OCI-LY7 (cell line): ENCODE measurements at regions not wholly inside any gene's neighbourhood (a gene's known extent, or its start where the extent isn't known, plus 50 kb on each side); places are given as distances from the start of the nearest gene placed in this dataset.

Experiments
- BruUV-seq: library from RNA; stranded (reverse); fragments of 400-500 nt; replicated peaks from 2 replicates; lab custom pipeline; 2021; lab: Mats Ljungman, UMichigan
- CTCF ChIA-PET: fragments of 300-600 bp; sonication (Branson Sonifier 250); formaldehyde crosslinking; loops from one replicate; lab custom pipeline; 2022; ENCODE audit warnings: antibody characterized with exemption; ENCODE audit not compliant: unreplicated experiment; lab: Charles Lee
- POLR2A ChIA-PET: fragments of 300-600 bp; sonication (Branson Sonifier 250); formaldehyde crosslinking; loops from one replicate; lab custom pipeline; 2022; ENCODE audit warnings: antibody characterized with exemption; lab: Charles Lee
- DNase-seq: peaks from one replicate; pipeline ENCODE4 v3.0.0-alpha.2; 2015; ENCODE audit warnings: low spot score
- H2AFZ ChIP-seq: fragments of 200-600 bp; sonication (generic), shearing (Covaris generic); 2 replicates; pipeline ENCODE4 v1.6.1; 2014; ENCODE audit warnings: mild to moderate bottlenecking, antibody characterized with exemption, low read length, moderate library complexity
- H3K27ac ChIP-seq: fragments of 200-600 bp; sonication (generic); 2 replicates; pipeline ENCODE4 v1.5.1; 2014; ENCODE audit warnings: mixed run types, low read depth, mild to moderate bottlenecking, moderate library complexity, low read length, inconsistent platforms; ENCODE audit not compliant: poor library complexity, severe bottlenecking
- H3K36me3 ChIP-seq: fragments of 200-600 bp; sonication (generic); 2 replicates; pipeline ENCODE4 v1.6.1; 2014; ENCODE audit warnings: mild to moderate bottlenecking, antibody characterized with exemption, low read length, moderate library complexity, mixed read lengths; ENCODE audit not compliant: insufficient read depth
- H3K4me1 ChIP-seq: fragments of 200-600 bp; sonication (generic); 2 replicates; pipeline ENCODE4 v1.5.1; 2014; ENCODE audit warnings: mild to moderate bottlenecking, low read length; ENCODE audit not compliant: insufficient read depth, poor library complexity, severe bottlenecking
- H3K4me2 ChIP-seq: fragments of 200-600 bp; sonication (generic); 2 replicates; pipeline ENCODE4 v1.6.1; 2014; ENCODE audit warnings: mild to moderate bottlenecking, low read length
- H3K4me3 ChIP-seq: fragments of 200-600 bp; sonication (generic); 2 replicates; pipeline ENCODE4 v1.5.1; 2014; ENCODE audit warnings: mild to moderate bottlenecking, low read depth, low read length; ENCODE audit not compliant: poor library complexity, severe bottlenecking
- H3K79me2 ChIP-seq: fragments of 200-600 bp; sonication (generic); 2 replicates; pipeline ENCODE4 v1.6.1; 2016; ENCODE audit warnings: low read depth, mild to moderate bottlenecking, low read length, moderate library complexity, mixed read lengths; ENCODE audit not compliant: insufficient read depth
- H3K9me2 ChIP-seq: fragments of 200-600 bp; sonication (generic); 2 replicates; pipeline ENCODE4 v1.6.1; 2016; ENCODE audit warnings: mild to moderate bottlenecking, low read length, mixed read lengths; ENCODE audit not compliant: insufficient read depth
- H3K9me3 ChIP-seq: fragments of 200-600 bp; sonication (generic); 2 replicates; pipeline ENCODE4 v1.6.1; 2014; ENCODE audit warnings: mild to moderate bottlenecking, mixed run types, low read length, mixed read lengths
- H4K20me1 ChIP-seq: fragments of 200-600 bp; sonication (generic); 2 replicates; pipeline ENCODE4 v1.6.1; 2014; ENCODE audit warnings: mild to moderate bottlenecking, antibody characterized with exemption, low read length, moderate library complexity, mixed read lengths; ENCODE audit not compliant: insufficient read depth
- CTCF ChIP-seq: fragments of 200-600 bp; sonication (generic); conservative IDR thresholded peaks from 2 replicates; pipeline ENCODE4 v1.5.1; 2014; ENCODE audit warnings: mild to moderate bottlenecking, antibody characterized with exemption, low read length, moderate library complexity, mixed read lengths
- EZH2phosphoT487 ChIP-seq: fragments of 200-600 bp; sonication (generic); IDR thresholded peaks from 2 replicates; pipeline ENCODE4 v1.6.1; 2018; ENCODE audit warnings: low read depth, borderline replicate concordance, mild to moderate bottlenecking, mixed run types, antibody characterized with exemption, low read length, moderate library complexity, mixed read lengths
- intact Hi-C: fragments of 100-400 bp; cut with micrococcal nuclease; formaldehyde crosslinking; loops from one replicate; pipeline ENCODE4 v1.10.0; 2022; ENCODE audit not compliant: unreplicated experiment

GRCh38 chrX:4451591-4451990 is 738.1 kb upstream of the PRKX start:
- no peaks in the 10 kb centered on the region for H3K9me3 ChIP-seq
- H3K79me2 ChIP-seq = no peaks in the 10 kb centered on the region
- H3K4me3 ChIP-seq = no peak overlapping the region
- TF ChIP-seq CTCF (no peak), EZH2phosphoT487 (no peak)
- CTCF ChIA-PET = no interaction called here
- no peak overlapping the region for H2AFZ ChIP-seq
- H3K4me2 ChIP-seq = no peak overlapping the region
- no peaks in the 10 kb centered on the region for H3K36me3 ChIP-seq
- BruUV-seq = no TSS peak
- H4K20me1 ChIP-seq = no peaks in the 10 kb centered on the region
- no peak overlapping the region for H3K27ac ChIP-seq
- no peaks in the 10 kb centered on the region for H3K9me2 ChIP-seq
- POLR2A ChIA-PET = no interaction called here
- no peak for DNase-seq
- intact Hi-C loops = no loop called here
- no peaks in the 10 kb centered on the region for H3K4me1 ChIP-seq

GRCh38 chrX:4450177-4450576 is 736.7 kb upstream of the PRKX start:
- DNase-seq = no peak
- Histone ChIP-seq H3K4me3 (no peak overlapping the region), H3K4me2 (no peak overlapping the region), H3K9me3 (no peaks in the 10 kb centered on the region), H3K9me2 (no peaks in the 10 kb centered on the region), H3K36me3 (no peaks in the 10 kb centered on the region), H3K79me2 (no peaks in the 10 kb centered on the region), H3K27ac (no peak overlapping the region), H3K4me1 (no peaks in the 10 kb centered on the region), H2AFZ (no peak overlapping the region), H4K20me1 (no peaks in the 10 kb centered on the region)
- intact Hi-C loops = no loop called here
- BruUV-seq = no TSS peak
- TF ChIP-seq EZH2phosphoT487 = no peak
- no peak for TF ChIP-seq CTCF
- CTCF ChIA-PET = no interaction called here
- POLR2A ChIA-PET = no interaction called here

- intact Hi-C loops = no loop called here
- no TSS peak for BruUV-seq
- no peak overlapping the region for H3K27ac ChIP-seq
Observed at GRCh38 chrX:4435905-4436304, 722.5 kb upstream of the PRKX start.

More at GRCh38 chrX:4435905-4436304, 722.5 kb upstream of the PRKX start:
- no peak overlapping the region for H3K4me2 ChIP-seq
- ChIA-PET CTCF (no interaction called here), POLR2A (no interaction called here)
- H3K4me1 ChIP-seq = no peaks in the 10 kb centered on the region
- no peaks in the 10 kb centered on the region for H3K9me2 ChIP-seq
- DNase-seq = no peak
- H4K20me1 ChIP-seq = no peaks in the 10 kb centered on the region
- no peaks in the 10 kb centered on the region for H3K36me3 ChIP-seq
- no peak overlapping the region for H2AFZ ChIP-seq
- TF ChIP-seq EZH2phosphoT487 (no peak), CTCF (no peak)
- no peak overlapping the region for H3K4me3 ChIP-seq
- H3K79me2 ChIP-seq = no peaks in the 10 kb centered on the region
- H3K9me3 ChIP-seq = no peaks in the 10 kb centered on the region
